ENCODE measurements at regions not wholly inside any gene's neighbourhood (a gene's known extent, or its start where the extent isn't known, plus 50 kb on each side); places are given as distances from the start of the nearest gene placed in this dataset.

GRCh38 chr5:3905031-3905430 is 309.4 kb downstream of the IRX1 start:
- H3K4me3 ChIP-seq (ENCODE audit: low read depth, low read length): no peak overlapping the region
- H3K9me3 ChIP-seq (ENCODE audit: control insufficient read depth, insufficient read depth, low read depth, low read length): no peaks in the 10 kb centered on the region
- ChIA-PET CTCF (no interaction called here), POLR2A (no interaction called here)
- no peaks in the 10 kb centered on the region for H3K36me3 ChIP-seq (ENCODE audit: control insufficient read depth in 2 of 2, insufficient read depth in 1 of 2, low read length in 2 of 2)
- H3K27ac ChIP-seq (ENCODE audit: extremely low read depth, low read depth, low read length): no peak overlapping the region
- TF ChIP-seq ZNF529 (tag by site-specific recombination; IDR thresholded peaks at IDR 0.05; ENCODE audit: insufficient replicate concordance) (no peak), TRIM28 (IDR thresholded peaks at IDR 0.05; ENCODE audit: borderline replicate concordance, low read length) (no peak), OSR2 (tag by site-specific recombination; IDR thresholded peaks at IDR 0.05) (no peak), ZNF239 (tag by site-specific recombination; IDR thresholded peaks at IDR 0.05) (no peak), ZNF560 (tag by site-specific recombination; IDR thresholded peaks at IDR 0.05; ENCODE audit: borderline replicate concordance) (no peak), ZNF16 (tag by site-specific recombination; IDR thresholded peaks at IDR 0.05; ENCODE audit: low read depth) (no peak), ZFHX2 (tag by site-specific recombination; conservative IDR thresholded peaks at IDR 0.05) (no peak), GLI4 (tag by site-specific recombination; IDR thresholded peaks at IDR 0.05) (no peak), ZNF785 (tag by site-specific recombination; IDR thresholded peaks at IDR 0.05) (no peak), SCRT2 (tag by site-specific recombination; IDR thresholded peaks at IDR 0.05) (no peak), ZNF473 (tag by site-specific recombination; IDR thresholded peaks at IDR 0.05) (no peak), GFI1B (tag by site-specific recombination; IDR thresholded peaks at IDR 0.05) (no peak), ZNF624 (tag by site-specific recombination; IDR thresholded peaks at IDR 0.05) (no peak)
- no peaks in the 10 kb centered on the region for H3K4me1 ChIP-seq (ENCODE audit: control insufficient read depth, insufficient read depth, low read length)

GRCh38 chr5:3905521-3905920 is 309.9 kb downstream of the IRX1 start:
- no peaks in the 10 kb centered on the region for H3K4me1 ChIP-seq (ENCODE audit: control insufficient read depth, insufficient read depth, low read length)
- H3K4me3 ChIP-seq (ENCODE audit: low read depth, low read length): no peak overlapping the region
- TF ChIP-seq ZNF660 (tag by site-specific recombination; IDR thresholded peaks at IDR 0.05) (no peak), ZSCAN4 (tag by site-specific recombination; IDR thresholded peaks at IDR 0.05) (no peak), ZNF626 (tag by site-specific recombination; IDR thresholded peaks at IDR 0.05) (no peak), ZNF544 (tag by site-specific recombination; IDR thresholded peaks at IDR 0.05) (no peak), ZNF639 (tag by site-specific recombination; IDR thresholded peaks at IDR 0.05) (no peak), ZNF112 (tag by site-specific recombination; IDR thresholded peaks at IDR 0.05) (no peak), ZNF324 (tag by site-specific recombination; IDR thresholded peaks at IDR 0.05) (no peak)
- CTCF ChIA-PET: no interaction called here
- no peak overlapping the region for H3K27ac ChIP-seq (ENCODE audit: extremely low read depth, low read depth, low read length)
- H3K36me3 ChIP-seq (ENCODE audit: control insufficient read depth in 2 of 2, insufficient read depth in 1 of 2, low read length in 2 of 2): no peaks in the 10 kb centered on the region
- H3K9me3 ChIP-seq (ENCODE audit: control insufficient read depth, insufficient read depth, low read depth, low read length): no peaks in the 10 kb centered on the region
- POLR2A ChIA-PET: no interaction called here

- Histone ChIP-seq H3K27ac (ENCODE audit: extremely low read depth, low read depth, low read length) (no peak overlapping the region), H3K4me3 (ENCODE audit: low read depth, low read length) (no peak overlapping the region), H3K36me3 (ENCODE audit: control insufficient read depth in 2 of 2, insufficient read depth in 1 of 2, low read length in 2 of 2) (no peaks in the 10 kb centered on the region), H3K9me3 (ENCODE audit: control insufficient read depth, insufficient read depth, low read depth, low read length) (no peaks in the 10 kb centered on the region), H3K4me1 (ENCODE audit: control insufficient read depth, insufficient read depth, low read length) (no peaks in the 10 kb centered on the region)
- ChIA-PET CTCF (no interaction called here), POLR2A (no interaction called here)
- no peak for TF ChIP-seq ZBTB10 (tag by site-specific recombination; IDR thresholded peaks at IDR 0.05)
- TF ChIP-seq HIC1 (tag by site-specific recombination; IDR thresholded peaks at IDR 0.05): no peak
- TF ChIP-seq WT1 (tag by site-specific recombination; IDR thresholded peaks at IDR 0.05): no peak
- TF ChIP-seq ZNF792 (tag by site-specific recombination; IDR thresholded peaks at IDR 0.05): no peak
- no peak for TF ChIP-seq ZNF596 (tag by site-specific recombination; IDR thresholded peaks at IDR 0.05)
- no peak for TF ChIP-seq ZNF37A (tag by site-specific recombination; IDR thresholded peaks at IDR 0.05)
- TF ChIP-seq ZNF785 (tag by site-specific recombination; IDR thresholded peaks at IDR 0.05): no peak
- no peak for TF ChIP-seq SCRT2 (tag by site-specific recombination; IDR thresholded peaks at IDR 0.05)
- TF ChIP-seq ZNF701 (tag by site-specific recombination; IDR thresholded peaks at IDR 0.05): no peak
- no peak for TF ChIP-seq YY2 (tag by site-specific recombination; IDR thresholded peaks at IDR 0.05)
- TF ChIP-seq ZNF658 (tag by site-specific recombination; IDR thresholded peaks at IDR 0.05): no peak
Measured at GRCh38 chr5:3911111-3911510, 315.5 kb downstream of the IRX1 start.
